HCT116 (cell line): ENCODE measurements at regions not wholly inside any gene's neighbourhood (a gene's known extent, or its start where the extent isn't known, plus 50 kb on each side); places are given as distances from the start of the nearest gene placed in this dataset.

Source experiments
- ATAC-seq: fragments of 200-7000 bp; cut with Tn5 transposase; 2 replicates; pipeline ENCODE4 v1.9.1; 2020; ENCODE audit warnings: mild to moderate bottlenecking, moderate library complexity
- BruUV-seq: library from RNA; stranded (reverse); fragments of 400-500 nt; replicated peaks from 2 replicates; lab custom pipeline; 2021; lab: Mats Ljungman, UMichigan
- CTCF ChIA-PET: fragments of 300-600 bp; sonication (Branson Sonifier 250); formaldehyde crosslinking; loops from one replicate; lab custom pipeline; 2021; ENCODE audit warnings: antibody characterized with exemption; lab: Charles Lee
- POLR2A ChIA-PET: fragments of 300-600, 350-600 bp; sonication (Branson Sonifier 250); formaldehyde crosslinking; loops from one replicate; lab custom pipeline; 2021; ENCODE audit warnings: antibody characterized with exemption; lab: Charles Lee
- RAD21 ChIA-PET, 2 experiments: fragments of 300-600 bp; sonication (Branson Sonifier 250); formaldehyde crosslinking; loops; one replicate each; lab custom pipeline; 2023; ENCODE audit warnings: low total read pairs in 2 of 2; ENCODE audit not compliant: uncharacterized antibody in 2 of 2, unreplicated experiment in 2 of 2, low non-redundant PET in 1 of 2; lab: Charles Lee
- DNase-seq: peaks from one replicate; pipeline ENCODE4 v3.0.0-alpha.2; 2010; ENCODE audit warnings: low read depth, low spot score
- H2AFZ ChIP-seq: fragments of 200-600 bp; shearing (Covaris generic), sonication (generic); 2 replicates; pipeline ENCODE4 v1.6.1; 2017; ENCODE audit warnings: low read depth, mixed run types, mixed read lengths, antibody characterized with exemption, low read length; ENCODE audit not compliant: poor library complexity, severe bottlenecking
- H3K27ac ChIP-seq: 2 replicates; pipeline ENCODE4 v1.5.1; 2012; ENCODE audit warnings: low read depth, low read length
- H3K27me3 ChIP-seq: fragments of 200-600 bp; sonication (generic); 2 replicates; pipeline ENCODE4 v1.6.1; 2016; ENCODE audit warnings: mixed run types, low read length, mixed read lengths; ENCODE audit not compliant: insufficient read depth
- H3K36me3 ChIP-seq, 2 experiments: fragments of 200-500 bp in 1 of 2; fragments of 200-600 bp in 1 of 2; sonication (Bioruptor generic) in 1 of 2; sonication (generic) in 1 of 2; 2 replicates each; pipeline versions ENCODE4 v1.5.1 to v1.6.1; 2014 to 2016; ENCODE audit warnings: low read length in 2 of 2, inconsistent platforms in 1 of 2, mixed read lengths in 1 of 2, mixed run types in 1 of 2; ENCODE audit not compliant: insufficient read depth in 2 of 2, control insufficient read depth in 1 of 2
- H3K4me1 ChIP-seq, 2 experiments: fragments of 200-600 bp in 1 of 2; sonication (generic) in 1 of 2; 2 replicates each; pipeline versions ENCODE4 v1.5.1 to v1.6.1; 2012 to 2017; ENCODE audit warnings: low read length in 2 of 2, inconsistent platforms in 1 of 2, mild to moderate bottlenecking in 1 of 2, mixed read lengths in 1 of 2, mixed run types in 1 of 2, moderate library complexity in 1 of 2; ENCODE audit not compliant: insufficient read depth in 2 of 2, control insufficient read depth in 1 of 2
- H3K4me2 ChIP-seq: fragments of 200-600 bp; sonication (generic); 2 replicates; pipeline ENCODE4 v1.6.1; 2017; ENCODE audit warnings: mixed run types, low read length, mixed read lengths
- H3K4me3 ChIP-seq, 2 experiments: fragments of 200-600 bp in 1 of 2; sonication (generic) in 1 of 2; replicated peaks in 1 of 2; 2 replicates each; pipeline ENCODE4 v1.5.1; 2011 to 2016; ENCODE audit warnings: low read length in 2 of 2, control low read depth in 1 of 2, low read depth in 1 of 2, mild to moderate bottlenecking in 1 of 2, mixed read lengths in 1 of 2, mixed run types in 1 of 2
- H3K79me2 ChIP-seq: fragments of 200-600 bp; sonication (generic); 2 replicates; pipeline ENCODE4 v1.6.1; 2017; ENCODE audit warnings: mild to moderate bottlenecking, mixed run types, low read length, moderate library complexity, mixed read lengths; ENCODE audit not compliant: insufficient read depth
- H3K9ac ChIP-seq: fragments of 200-600 bp; sonication (generic); 2 replicates; pipeline ENCODE4 v1.6.1; 2016; ENCODE audit warnings: low read length, mixed read lengths
- H3K9me2 ChIP-seq: fragments of 200-600 bp; sonication (generic), shearing (Covaris generic); 2 replicates; pipeline ENCODE4 v1.6.1; 2017; ENCODE audit warnings: mixed run types, mild to moderate bottlenecking, moderate library complexity; ENCODE audit not compliant: insufficient read depth
- H3K9me3 ChIP-seq, 2 experiments: fragments of 200-500 bp in 1 of 2; fragments of 200-600 bp in 1 of 2; sonication (Bioruptor generic) in 1 of 2; sonication (generic) in 1 of 2; 2 replicates each; pipeline ENCODE4 v1.6.1; 2014 to 2017; ENCODE audit warnings: low read length in 2 of 2, mixed read lengths in 2 of 2, inconsistent platforms in 1 of 2, low read depth in 1 of 2, mild to moderate bottlenecking in 1 of 2, mixed run types in 1 of 2, moderate library complexity in 1 of 2; ENCODE audit not compliant: control insufficient read depth in 1 of 2, insufficient read depth in 1 of 2
- H4K20me1 ChIP-seq: fragments of 200-600 bp; sonication (generic), shearing (Covaris generic); 2 replicates; pipeline ENCODE4 v1.6.1; 2017; ENCODE audit warnings: mixed run types, mild to moderate bottlenecking, moderate library complexity; ENCODE audit not compliant: insufficient read depth
- ATF3 ChIP-seq: IDR thresholded peaks from 2 replicates; pipeline ENCODE4 v1.6.1; 2012
- CTCF ChIP-seq, 3 experiments: fragments of 200-600 bp in 1 of 3; sonication (generic) in 1 of 3; IDR thresholded peaks in 2 of 3; conservative IDR thresholded peaks in 1 of 3; 2 replicates each; pipeline ENCODE4 v1.5.1; 2012 to 2017; ENCODE audit warnings: low read depth in 2 of 3, low read length in 2 of 3, antibody characterized with exemption in 1 of 3, borderline replicate concordance in 1 of 3, control low read depth in 1 of 3, mild to moderate bottlenecking in 1 of 3, mixed read lengths in 1 of 3, mixed run types in 1 of 3, moderate library complexity in 1 of 3; ENCODE audit not compliant: insufficient read depth in 1 of 3
- MAX ChIP-seq: IDR thresholded peaks from 2 replicates; pipeline ENCODE4 v1.6.1; 2012
- ZBTB33 ChIP-seq: IDR thresholded peaks from 2 replicates; pipeline ENCODE4 v1.6.1; 2011; ENCODE audit warnings: mild to moderate bottlenecking, low read length, moderate library complexity; ENCODE audit not compliant: insufficient replicate concordance; ENCODE audit errors: extremely low read depth
- intact Hi-C: fragments of 100-400 bp; cut with micrococcal nuclease; formaldehyde crosslinking; loops from 2 replicates; pipeline ENCODE4 v1.10.0; 2022

- TF ChIP-seq ATF3, result no peak
- TF ChIP-seq CTCF (IDR thresholded peaks at IDR 0.05 in 2 of 3, conservative IDR thresholded peaks at IDR 0.05 in 1 of 3; ENCODE audit: borderline replicate concordance in 1 of 3, insufficient read depth in 1 of 3, low read depth in 2 of 3, low read length in 2 of 3), result no peak
- TF ChIP-seq MAX, result no peak
- no peak for TF ChIP-seq ZBTB33
- H3K27me3 ChIP-seq, result no peaks in the 10 kb centered on the region
- ATAC-seq, result no peak
- intact Hi-C loops, result no loop called here
- H3K4me2 ChIP-seq, result no peak overlapping the region
- no peaks in the 10 kb centered on the region; the same call in 1 of the 2 replicates for H4K20me1 ChIP-seq
- CTCF ChIA-PET, result no interaction called here
- no peak for DNase-seq
- no peaks in the 10 kb centered on the region for H3K79me2 ChIP-seq
- no peak overlapping the region for H2AFZ ChIP-seq
- POLR2A ChIA-PET, result no interaction called here
- H3K27ac ChIP-seq, result no peak overlapping the region
- H3K9me2 ChIP-seq, result no peaks in the 10 kb centered on the region
- H3K4me1 ChIP-seq, result no peaks in the 10 kb centered on the region
- no peaks in the 10 kb centered on the region for H3K36me3 ChIP-seq
- no peak overlapping the region for H3K4me3 ChIP-seq
- RAD21 ChIA-PET, result no interaction called here
- H3K9ac ChIP-seq, result no peak overlapping the region
- BruUV-seq, result no TSS peak
- no peaks in the 10 kb centered on the region for H3K9me3 ChIP-seq
These were observed 81.0 kb downstream of the CGGBP1 start for GRCh38 chr3:87977765-87978164.
